NB4 (cell line): ENCODE measurements at regions not wholly inside any gene's neighbourhood (a gene's known extent, or its start where the extent isn't known, plus 50 kb on each side); places are given as distances from the start of the nearest gene placed in this dataset.

Experiments
- DNase-seq: peaks from one replicate; pipeline ENCODE4 v3.0.0; 2010; ENCODE audit warnings: low read depth
- H3K4me3 ChIP-seq: one replicate; pipeline ENCODE4 v1.5.1; 2011; ENCODE audit warnings: mild to moderate bottlenecking, low read depth, low read length, moderate library complexity
- MAX ChIP-seq: IDR thresholded peaks from 2 replicates; pipeline ENCODE4 v1.6.1; 2011; ENCODE audit warnings: low read depth, low read length
- MYC ChIP-seq: IDR thresholded peaks from 2 replicates; pipeline ENCODE4 v1.6.1; 2011; ENCODE audit warnings: low read depth, low read length
- POLR2A ChIP-seq: IDR thresholded peaks from 2 replicates; pipeline ENCODE4 v1.6.1; 2011; ENCODE audit warnings: mild to moderate bottlenecking; ENCODE audit not compliant: insufficient read length; ENCODE audit errors: extremely low read depth
- TF ChIP-seq, protein P1 (sequence below): IDR thresholded peaks from one replicate; pipeline ENCODE4 v1.5.1; 2012; ENCODE audit warnings: low read depth, low read length

DNA sequence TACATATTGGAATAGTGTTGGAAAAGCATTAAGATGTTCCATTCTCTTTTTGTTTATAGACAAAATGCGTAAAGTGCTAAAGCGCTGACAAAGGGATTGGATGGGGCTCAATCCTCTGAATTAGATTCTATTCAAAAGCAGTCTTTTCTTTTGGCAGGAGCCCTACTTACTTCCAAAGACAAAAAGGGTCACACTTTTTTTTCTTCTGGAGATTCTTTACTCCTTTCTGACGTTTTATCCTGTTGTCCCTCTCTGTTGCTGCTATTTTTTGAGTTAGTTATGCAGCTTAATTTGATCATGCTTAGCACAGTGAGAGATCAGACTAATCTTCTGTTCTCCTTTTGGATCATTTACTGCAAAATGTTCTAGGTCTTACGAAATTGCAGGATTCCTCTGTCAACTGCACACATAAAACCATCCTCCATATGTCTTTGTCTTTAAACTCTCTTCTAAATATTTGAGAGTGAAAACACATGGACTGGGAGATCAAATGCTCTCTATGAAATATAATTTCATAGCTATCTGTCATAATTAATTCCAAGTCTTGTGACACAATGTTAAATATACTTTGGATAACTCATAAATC, 656.4 kb upstream of the ADGRL2 start:
- TF ChIP-seq MAX (no peak), POLR2A (no peak), MYC (no peak)
- TF ChIP-seq, protein P1, sequence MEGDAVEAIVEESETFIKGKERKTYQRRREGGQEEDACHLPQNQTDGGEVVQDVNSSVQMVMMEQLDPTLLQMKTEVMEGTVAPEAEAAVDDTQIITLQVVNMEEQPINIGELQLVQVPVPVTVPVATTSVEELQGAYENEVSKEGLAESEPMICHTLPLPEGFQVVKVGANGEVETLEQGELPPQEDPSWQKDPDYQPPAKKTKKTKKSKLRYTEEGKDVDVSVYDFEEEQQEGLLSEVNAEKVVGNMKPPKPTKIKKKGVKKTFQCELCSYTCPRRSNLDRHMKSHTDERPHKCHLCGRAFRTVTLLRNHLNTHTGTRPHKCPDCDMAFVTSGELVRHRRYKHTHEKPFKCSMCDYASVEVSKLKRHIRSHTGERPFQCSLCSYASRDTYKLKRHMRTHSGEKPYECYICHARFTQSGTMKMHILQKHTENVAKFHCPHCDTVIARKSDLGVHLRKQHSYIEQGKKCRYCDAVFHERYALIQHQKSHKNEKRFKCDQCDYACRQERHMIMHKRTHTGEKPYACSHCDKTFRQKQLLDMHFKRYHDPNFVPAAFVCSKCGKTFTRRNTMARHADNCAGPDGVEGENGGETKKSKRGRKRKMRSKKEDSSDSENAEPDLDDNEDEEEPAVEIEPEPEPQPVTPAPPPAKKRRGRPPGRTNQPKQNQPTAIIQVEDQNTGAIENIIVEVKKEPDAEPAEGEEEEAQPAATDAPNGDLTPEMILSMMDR: no peak
- DNase-seq: no peak

DNA sequence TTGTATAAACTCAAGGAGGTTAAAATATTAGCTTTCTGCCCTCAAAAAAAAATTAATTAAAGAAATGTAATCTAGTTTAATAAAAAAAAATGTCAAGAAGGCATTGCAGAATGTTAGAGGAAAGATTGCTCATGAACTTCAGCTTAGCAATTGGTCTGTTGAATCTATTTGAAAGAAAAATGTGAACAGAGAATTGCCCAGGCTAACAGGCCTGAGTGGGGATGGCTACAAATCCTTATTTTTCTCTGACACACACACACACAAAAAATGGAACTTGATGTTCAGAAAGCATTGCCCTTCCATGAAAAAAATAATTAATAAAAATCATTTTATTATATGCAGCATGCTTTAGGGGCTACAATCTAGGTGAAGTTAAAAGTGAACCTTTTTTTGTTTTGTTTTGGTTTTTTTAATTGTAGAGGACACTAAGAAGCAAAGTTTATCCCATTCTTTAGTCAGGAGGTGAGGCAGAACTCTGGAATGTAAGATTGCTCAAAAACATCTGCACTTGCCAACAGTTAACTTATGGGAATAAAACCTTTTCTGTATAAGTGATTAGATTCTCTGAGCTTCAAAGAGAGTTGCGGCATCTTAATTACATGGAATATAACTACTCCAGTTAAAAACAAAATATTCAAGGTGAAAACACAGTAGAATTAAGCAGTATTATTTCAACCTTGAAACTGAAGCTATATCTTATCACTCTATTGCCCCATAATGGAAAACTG, 658.5 kb upstream of the ADGRL2 start:
- TF ChIP-seq MAX: no peak
- no peak for TF ChIP-seq MYC
- TF ChIP-seq POLR2A: no peak
- TF ChIP-seq, protein P1: no peak
- H3K4me3 ChIP-seq: no peak overlapping the region
- no peak for DNase-seq

More for the DNA sequence above, 656.4 kb upstream of the ADGRL2 start:
- H3K4me3 ChIP-seq: no peak overlapping the region

DNA sequence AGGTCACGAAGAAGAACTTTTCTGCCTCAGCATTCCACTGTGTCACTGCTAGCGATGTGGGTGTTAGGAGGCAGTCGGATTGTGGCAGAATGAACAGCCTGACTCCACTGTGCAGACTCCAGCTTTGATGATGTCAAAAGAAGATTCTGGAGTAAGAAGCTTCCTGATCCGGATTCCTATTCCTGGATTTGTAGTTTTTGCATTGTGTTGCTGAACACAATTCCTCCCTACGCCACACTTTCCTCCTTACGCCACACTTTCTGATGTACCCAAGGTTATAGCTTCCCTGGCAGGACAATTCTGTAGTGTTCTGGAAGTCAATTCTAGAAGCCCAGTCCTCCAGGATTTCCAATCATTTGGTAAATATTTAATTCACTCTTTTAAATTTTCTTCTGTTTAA, 665.2 kb upstream of the ADGRL2 start:
- TF ChIP-seq, protein P1: no peak
- TF ChIP-seq MAX: no peak
- TF ChIP-seq POLR2A: no peak
- no peak for TF ChIP-seq MYC

GRCh38 chr1:81129776-81130175, 671.0 kb upstream of the ADGRL2 start:
- DNase-seq: no peak
- no peak overlapping the region for H3K4me3 ChIP-seq

More for the DNA sequence above, 665.2 kb upstream of the ADGRL2 start:
- no peak overlapping the region for H3K4me3 ChIP-seq
- no peak for DNase-seq

DNA sequence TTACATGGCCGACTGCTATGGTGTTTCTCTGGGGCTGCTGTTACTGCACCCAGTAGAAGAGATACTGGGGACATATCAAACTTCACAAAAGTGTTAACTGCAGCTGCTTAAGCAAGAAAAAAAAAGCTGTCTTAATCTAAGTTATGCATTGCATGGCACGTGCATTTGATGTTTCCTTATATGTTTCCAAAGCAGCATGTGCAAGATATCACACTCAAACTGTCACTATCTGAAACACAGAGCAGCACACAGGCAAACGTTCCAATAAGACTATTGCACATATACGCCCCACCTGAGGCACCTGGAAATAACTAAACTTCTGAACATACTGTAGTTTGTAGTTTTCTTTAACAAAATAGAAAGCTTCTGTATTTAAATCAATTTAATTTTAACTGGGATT, 671.4 kb upstream of the ADGRL2 start:
- TF ChIP-seq, protein P1: no peak
- TF ChIP-seq MAX (no peak), MYC (no peak), POLR2A (no peak)
- H3K4me3 ChIP-seq: no peak overlapping the region
- no peak for DNase-seq

More at GRCh38 chr1:81129776-81130175, 671.0 kb upstream of the ADGRL2 start:
- TF ChIP-seq MYC: no peak
- TF ChIP-seq, protein P1: no peak
- TF ChIP-seq POLR2A: no peak
- TF ChIP-seq MAX: no peak
